K562 (cell line): ENCODE measurements at regions not wholly inside any gene's neighbourhood (a gene's known extent, or its start where the extent isn't known, plus 50 kb on each side); places are given as distances from the start of the nearest gene placed in this dataset.
A peak's percentile ranks its signal among the peaks of the same experiment; 100 is the strongest.

Experiments
- ATAC-seq: fragments of 200-7000 bp; cut with Tn5 transposase; 3 replicates; pipeline ENCODE4 v1.9.1; 2020; ENCODE audit warnings: moderate library complexity
- BruUV-seq: library from RNA; stranded (reverse); fragments of 400-500 nt; replicated peaks from 2 replicates; lab custom pipeline; 2021; lab: Mats Ljungman, UMichigan
- CTCF ChIA-PET: fragments of 300-600 bp; formaldehyde crosslinking; extraction: SDS; loops from one replicate; lab custom pipeline; 2021; ENCODE audit warnings: low intra/inter-chr PET ratio; lab: Yijun Ruan, JAX
- POLR2A ChIA-PET: fragments of 300-600, 350-650 bp; sonication (Branson Sonifier 250); formaldehyde crosslinking; extraction: SDS; loops from one replicate; lab custom pipeline; 2021; ENCODE audit warnings: antibody characterized with exemption, inconsistent platforms; lab: Yijun Ruan, JAX
- DNase-seq, 4 experiments: peaks; one replicate each; pipeline versions ENCODE4 v3.0.0 to v3.0.0-alpha.2; 2011 to 2018; ENCODE audit warnings: low spot score in 3 of 4, mixed read lengths in 3 of 4; ENCODE audit errors: extremely low read depth in 1 of 4
- FAIRE-seq: peaks from 2 replicates; lab custom pipeline; 2011; peaks lifted over from hg19 to GRCh38; lab: Jason Lieb, UNC
- H2AFZ ChIP-seq: 2 replicates; pipeline ENCODE4 v1.6.0; 2011; ENCODE audit warnings: low read depth, low read length, control low read depth, inconsistent platforms
- H3K27ac ChIP-seq: fragments of 200-600 bp; 3 replicates; pipeline ENCODE4 v1.8.0; 2011; ENCODE audit warnings: low read depth, mild to moderate bottlenecking, control low read depth, inconsistent platforms, low read length, moderate library complexity, mixed read lengths; ENCODE audit errors: extremely low read depth
- H3K27me3 ChIP-seq, 2 experiments: fragments of 300-600 bp in 1 of 2; 2 replicates in 1 of 2; 3 replicates in 1 of 2; pipeline versions ENCODE4 v1.6.0 to v1.8.0; 2011; ENCODE audit warnings: inconsistent platforms in 2 of 2, low read length in 2 of 2, mild to moderate bottlenecking in 1 of 2, mixed read lengths in 1 of 2, moderate library complexity in 1 of 2; ENCODE audit not compliant: control insufficient read depth in 2 of 2, insufficient read depth in 2 of 2
- H3K36me3 ChIP-seq: fragments of 300-600 bp; 3 replicates; pipeline ENCODE4 v1.8.0; 2011; ENCODE audit warnings: mild to moderate bottlenecking, low read length, inconsistent platforms; ENCODE audit not compliant: control insufficient read depth, insufficient read depth
- H3K4me1 ChIP-seq, 2 experiments: fragments of 200-600 bp in 1 of 2; replicated peaks in 1 of 2; 2 replicates in 1 of 2; 3 replicates in 1 of 2; pipeline versions ENCODE4 v1.5.1 to v1.8.0; 2011; ENCODE audit warnings: inconsistent platforms in 2 of 2, low read length in 2 of 2, mild to moderate bottlenecking in 1 of 2, mixed read lengths in 1 of 2, moderate library complexity in 1 of 2; ENCODE audit not compliant: control insufficient read depth in 2 of 2, insufficient read depth in 2 of 2
- H3K4me2 ChIP-seq: 2 replicates; pipeline ENCODE4 v1.6.1; 2011; ENCODE audit warnings: low read length, control low read depth, inconsistent platforms, mixed read lengths; ENCODE audit not compliant: insufficient read depth
- H3K4me3 ChIP-seq: fragments of 200-600 bp; sonication (generic), shearing (Covaris generic); 2 replicates; pipeline ENCODE4 v1.5.1; 2016; ENCODE audit warnings: control low read depth, inconsistent platforms
- H3K79me2 ChIP-seq: fragments of 200-600 bp; 3 replicates; pipeline ENCODE4 v1.8.0; 2011; ENCODE audit warnings: low read length, inconsistent platforms; ENCODE audit not compliant: control insufficient read depth, insufficient read depth
- H3K9ac ChIP-seq, 2 experiments: 2 replicates each; pipeline versions ENCODE4 v1.6.0 to v1.6.1; 2011; ENCODE audit warnings: low read depth in 2 of 2, low read length in 2 of 2, control low read depth in 1 of 2, inconsistent platforms in 1 of 2, mild to moderate bottlenecking in 1 of 2, mixed read lengths in 1 of 2; ENCODE audit not compliant: insufficient read depth in 1 of 2
- H3K9me1 ChIP-seq: one replicate; pipeline ENCODE4 v1.6.0; 2011; ENCODE audit warnings: inconsistent platforms, mild to moderate bottlenecking, low read length, moderate library complexity; ENCODE audit not compliant: control insufficient read depth, insufficient read depth
- H3K9me3 ChIP-seq: replicated peaks from 2 replicates; pipeline ENCODE4 v1.5.1; 2011; ENCODE audit warnings: low read depth, low read length, inconsistent platforms; ENCODE audit not compliant: control insufficient read depth, insufficient read depth
- H4K20me1 ChIP-seq: replicated peaks from 2 replicates; pipeline ENCODE4 v1.6.1; 2011; ENCODE audit warnings: low read length, inconsistent platforms, mixed read lengths; ENCODE audit not compliant: control insufficient read depth, insufficient read depth
- GATA2 ChIP-seq: sonication (generic); formaldehyde crosslinking; IDR thresholded peaks from 2 replicates; pipeline ENCODE4 v1.4.0; 2020; ENCODE audit warnings: mild to moderate bottlenecking, missing genetic modification reagents
- HEY1 ChIP-seq: fragments of 250-450 bp; sonication (Bioruptor Pico); IDR thresholded peaks from 2 replicates; pipeline ENCODE4 v1.5.0; 2020; ENCODE audit warnings: mild to moderate bottlenecking, moderate library complexity, borderline replicate concordance
- RBM22 ChIP-seq: fragments of 200-400 bp; formaldehyde crosslinking; IDR thresholded peaks from 2 replicates; pipeline ENCODE4 v1.6.1; 2018; ENCODE audit warnings: low read length, low read depth; ENCODE audit not compliant: poor library complexity, severe bottlenecking
- SMC3 ChIP-seq: conservative IDR thresholded peaks from 2 replicates; pipeline ENCODE4 v1.6.1; 2011; ENCODE audit warnings: low read depth, low read length, improper control_type of control experiment; ENCODE audit not compliant: insufficient read depth
- TAF7 ChIP-seq: fragments of 450-650 bp; IDR thresholded peaks from 2 replicates; pipeline ENCODE4 v1.6.1; 2016; ENCODE audit warnings: missing genetic modification characterization, missing compliant biosample characterization
- WHSC1 ChIP-seq: IDR thresholded peaks from one replicate; pipeline ENCODE4 v1.6.1; 2012; ENCODE audit warnings: low read length, control low read depth, inconsistent platforms
- ZBTB34 ChIP-seq: fragments of 250-450 bp; sonication (Bioruptor Pico); IDR thresholded peaks from 2 replicates; pipeline ENCODE4 v1.8.0; 2021; ENCODE audit warnings: mild to moderate bottlenecking, moderate library complexity
- ZFP36 ChIP-seq: fragments of 150-350 bp; IDR thresholded peaks from 2 replicates; pipeline ENCODE4 v1.6.1; 2018; ENCODE audit warnings: low read length, low read depth; ENCODE audit not compliant: partially characterized antibody
- ZNF785 ChIP-seq: fragments of 250-450 bp; sonication (Bioruptor Pico); IDR thresholded peaks from 2 replicates; pipeline ENCODE4 v1.4.0; 2020; ENCODE audit warnings: mild to moderate bottlenecking
- WGBS: fragments of 100-300 bp; shearing (Covaris generic); methylation state at CpG from one replicate; pipeline ENCODE4 v1.1.6; 2016; ENCODE audit warnings: low coverage, mixed read lengths; ENCODE audit not compliant: insufficient coverage; ENCODE audit errors: missing lambda C conversion rate; 5-methylcytosine and 5-hydroxymethylcytosine counted together
- in situ Hi-C: fragments of 300-500 bp; cut with MboI; formaldehyde crosslinking; loops from 4 replicates; pipeline ENCODE4 v1.15.0; 2018; ENCODE audit warnings: inconsistent platforms, mixed read lengths
- intact Hi-C: fragments of 100-400 bp; cut with micrococcal nuclease; formaldehyde crosslinking; loops from 2 replicates; pipeline ENCODE4 v1.14.2; 2022
- TF ChIP-seq, protein P1 (sequence below): fragments of 250-450 bp; sonication (Bioruptor Pico); IDR thresholded peaks from 2 replicates; pipeline ENCODE4 v1.8.0; 2022; ENCODE audit warnings: moderate library complexity, mild to moderate bottlenecking, inconsistent platforms

- no peaks in the 10 kb centered on the region for H3K27me3 ChIP-seq
- POLR2A ChIA-PET, result interaction anchor here (0.5 kb wide), 1 partner anchor 373 kb away, joined by 3 read pairs; no protein-coding TSS in a partner anchor
- H3K9me1 ChIP-seq, result no peaks in the 10 kb centered on the region
- H3K9ac ChIP-seq, result no peak overlapping the region
- CTCF ChIA-PET, result no interaction called here
- H4K20me1 ChIP-seq, result no peaks in the 10 kb centered on the region
- TF ChIP-seq ZFP36 (peak; percentile 58), SMC3 (no peak)
- ATAC-seq (no peak), FAIRE-seq (no peak), DNase-seq (no peak)
- in situ Hi-C loops (no loop called here), intact Hi-C loops (no loop called here)
- no peak overlapping the region for H3K4me2 ChIP-seq
- no peaks in the 10 kb centered on the region for H3K9me3 ChIP-seq
- H3K4me1 ChIP-seq, result no peaks in the 10 kb centered on the region
- WGBS, result 0% methylated on average over 2 of the region's 2 CpGs
- no peak overlapping the region for H2AFZ ChIP-seq
- H3K36me3 ChIP-seq, result no peaks in the 10 kb centered on the region
- no peak overlapping the region for H3K4me3 ChIP-seq
- H3K27ac ChIP-seq, result no peak overlapping the region
- H3K79me2 ChIP-seq, result no peaks in the 10 kb centered on the region
- BruUV-seq, result no TSS peak
Observed at GRCh38 chr6:148653138-148653776, 93.6 kb upstream of the UST start.

- FAIRE-seq (no peak), ATAC-seq (no peak), DNase-seq (no peak)
- Histone ChIP-seq H3K27ac (no peak overlapping the region), H3K4me1 (no peaks in the 10 kb centered on the region), H3K9me1 (no peaks in the 10 kb centered on the region), H2AFZ (no peak overlapping the region), H3K36me3 (no peaks in the 10 kb centered on the region), H3K27me3 (no peaks in the 10 kb centered on the region), H3K79me2 (no peaks in the 10 kb centered on the region), H4K20me1 (no peaks in the 10 kb centered on the region), H3K4me2 (no peak overlapping the region), H3K4me3 (no peak overlapping the region), H3K9ac (no peak overlapping the region), H3K9me3 (no peaks in the 10 kb centered on the region)
- in situ Hi-C loops (no loop called here), intact Hi-C loops (no loop called here)
- BruUV-seq, result no TSS peak
- TF ChIP-seq, protein P1, sequence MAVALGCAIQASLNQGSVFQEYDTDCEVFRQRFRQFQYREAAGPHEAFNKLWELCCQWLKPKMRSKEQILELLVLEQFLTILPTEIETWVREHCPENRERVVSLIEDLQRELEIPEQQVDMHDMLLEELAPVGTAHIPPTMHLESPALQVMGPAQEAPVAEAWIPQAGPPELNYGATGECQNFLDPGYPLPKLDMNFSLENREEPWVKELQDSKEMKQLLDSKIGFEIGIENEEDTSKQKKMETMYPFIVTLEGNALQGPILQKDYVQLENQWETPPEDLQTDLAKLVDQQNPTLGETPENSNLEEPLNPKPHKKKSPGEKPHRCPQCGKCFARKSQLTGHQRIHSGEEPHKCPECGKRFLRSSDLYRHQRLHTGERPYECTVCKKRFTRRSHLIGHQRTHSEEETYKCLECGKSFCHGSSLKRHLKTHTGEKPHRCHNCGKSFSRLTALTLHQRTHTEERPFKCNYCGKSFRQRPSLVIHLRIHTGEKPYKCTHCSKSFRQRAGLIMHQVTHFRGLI (CRISPR knock-in tag), result no peak
- TF ChIP-seq WHSC1 (no peak), ZBTB34 (CRISPR knock-in tag) (no peak), ZNF785 (no peak), RBM22 (no peak), TAF7 (tag) (no peak), GATA2 (CRISPR knock-in tag) (no peak), HEY1 (CRISPR knock-in tag) (no peak)
- WGBS, result 0% methylated on average over 4 of the region's 4 CpGs
- POLR2A ChIA-PET, result no interaction called here
- CTCF ChIA-PET, result no interaction called here
Observed at GRCh38 chr6:148657048-148657447, 89.8 kb upstream of the UST start.
